ENCODE measurements at regions not wholly inside any gene's neighbourhood (a gene's known extent, or its start where the extent isn't known, plus 50 kb on each side); places are given as distances from the start of the nearest gene placed in this dataset.
"Not testable (repeated sequence)": the region's sequence is repeated elsewhere in the genome, so short reads cannot be mapped to it uniquely, and the experiment has no call there.

- not testable (repeated sequence) for TF ChIP-seq SPI1 (IDR thresholded peaks at IDR 0.05; ENCODE audit: low read depth, low read length); TAF1 (IDR thresholded peaks at IDR 0.05; ENCODE audit: low read depth, low read length); POLR2AphosphoS5 (IDR thresholded peaks at IDR 0.05; ENCODE audit: low read depth, low read length); POLR2A (IDR thresholded peaks at IDR 0.05; ENCODE audit: low read depth, low read length); POU2F2 (IDR thresholded peaks at IDR 0.05; ENCODE audit: low read depth, low read length); PAX5 (IDR thresholded peaks at IDR 0.05; ENCODE audit: insufficient read depth, low read length, severe bottlenecking)
Observed at GRCh38 chr3:195974281-195974680, 65.9 kb upstream of the TNK2 start.
